HepG2 (cell line): ENCODE measurements at regions not wholly inside any gene's neighbourhood (a gene's known extent, or its start where the extent isn't known, plus 50 kb on each side); places are given as distances from the start of the nearest gene placed in this dataset.

Experiments used
- ATAC-seq: fragments of 200-7000 bp; cut with Tn5 transposase; 3 replicates; pipeline ENCODE4 v1.9.1; 2020; ENCODE audit warnings: mild to moderate bottlenecking, moderate library complexity
- BruUV-seq: library from RNA; stranded (reverse); fragments of 400-500 nt; replicated peaks from 2 replicates; lab custom pipeline; 2021; lab: Mats Ljungman, UMichigan
- CTCF ChIA-PET: fragments of 300-600 bp; formaldehyde crosslinking; extraction: SDS; loops from one replicate; lab custom pipeline; 2021; ENCODE audit warnings: low total read pairs, inconsistent platforms, low intra/inter-chr PET ratio; lab: Yijun Ruan, JAX
- POLR2A ChIA-PET: fragments of 350-600 bp; sonication (Branson Sonifier 250); formaldehyde crosslinking; loops from one replicate; lab custom pipeline; 2020; ENCODE audit warnings: antibody characterized with exemption, inconsistent platforms; lab: Yijun Ruan, JAX
- DNase-seq: peaks from one replicate; pipeline ENCODE4 v3.0.0-alpha.2; 2015; ENCODE audit warnings: low spot score
- FAIRE-seq: peaks from 3 replicates; lab custom pipeline; 2011; peaks lifted over from hg19 to GRCh38; lab: Jason Lieb, UNC
- H2AFZ ChIP-seq: one replicate; pipeline ENCODE4 v1.6.1; 2011; ENCODE audit warnings: low read length, inconsistent platforms
- H3K27ac ChIP-seq: fragments of 300-600 bp; 3 replicates; pipeline ENCODE4 v1.8.0; 2011; ENCODE audit warnings: mixed run types, mild to moderate bottlenecking, mixed read lengths, low read length, inconsistent platforms; ENCODE audit not compliant: insufficient read depth; ENCODE audit errors: extremely low read length
- H3K27me3 ChIP-seq, 2 experiments: fragments of 200-600 bp in 1 of 2; 2 replicates in 1 of 2; 3 replicates in 1 of 2; pipeline versions ENCODE4 v1.6.0 to v1.8.0; 2011; ENCODE audit warnings: low read length in 2 of 2, mild to moderate bottlenecking in 2 of 2, moderate library complexity in 2 of 2, inconsistent platforms in 1 of 2; ENCODE audit not compliant: insufficient read depth in 2 of 2, control insufficient read depth in 1 of 2
- H3K36me3 ChIP-seq, 2 experiments: fragments of 200-600 bp in 1 of 2; replicated peaks in 1 of 2; 2 replicates in 1 of 2; 3 replicates in 1 of 2; pipeline versions ENCODE4 v1.5.1 to v1.8.0; 2011; ENCODE audit warnings: low read length in 2 of 2, inconsistent platforms in 1 of 2; ENCODE audit not compliant: insufficient read depth in 2 of 2, control insufficient read depth in 1 of 2
- H3K4me1 ChIP-seq: 2 replicates; pipeline ENCODE4 v1.5.1; 2012; ENCODE audit warnings: low read length, inconsistent platforms; ENCODE audit not compliant: insufficient read depth
- H3K4me2 ChIP-seq: 2 replicates; pipeline ENCODE4 v1.6.0; 2011; ENCODE audit warnings: low read depth, low read length, inconsistent platforms
- H3K4me3 ChIP-seq, 3 experiments: fragments of 200-600 bp in 1 of 3; sonication (generic), shearing (Covaris generic) in 1 of 3; replicated peaks in 1 of 3; 2 replicates each; pipeline ENCODE4 v1.5.1; 2011 to 2016; ENCODE audit warnings: low read length in 3 of 3, inconsistent platforms in 2 of 3, low read depth in 2 of 3, mild to moderate bottlenecking in 2 of 3, control low read depth in 1 of 3, mixed read lengths in 1 of 3; ENCODE audit not compliant: insufficient read depth in 1 of 3
- H3K79me2 ChIP-seq: one replicate; pipeline ENCODE4 v1.6.1; 2011; ENCODE audit warnings: low read length, inconsistent platforms; ENCODE audit not compliant: insufficient read depth
- H3K9ac ChIP-seq: 2 replicates; pipeline ENCODE4 v1.6.0; 2011; ENCODE audit warnings: mild to moderate bottlenecking, low read depth, low read length, inconsistent platforms; ENCODE audit not compliant: insufficient read depth
- H3K9me3 ChIP-seq: 2 replicates; pipeline ENCODE4 v1.5.1; 2012; ENCODE audit warnings: mild to moderate bottlenecking, low read length
- H4K20me1 ChIP-seq: 2 replicates; pipeline ENCODE4 v1.6.0; 2011; ENCODE audit warnings: inconsistent platforms, mild to moderate bottlenecking, low read length, moderate library complexity; ENCODE audit not compliant: insufficient read depth
- ERF ChIP-seq: IDR thresholded peaks from 2 replicates; pipeline ENCODE4 v1.6.1; 2018; ENCODE audit warnings: missing biosample characterization, missing genetic modification reagents
- GATAD1 ChIP-seq: IDR thresholded peaks from 2 replicates; pipeline ENCODE4 v1.6.1; 2016; ENCODE audit warnings: missing genetic modification reagents, missing compliant biosample characterization
- WGBS: methylation state at CpG from one replicate; pipeline ENCODE4 v1.1.6; 2017; ENCODE audit warnings: low lambda C conversion rate; 5-methylcytosine and 5-hydroxymethylcytosine counted together
- in situ Hi-C: cut with HindIII; loops from 2 replicates; pipeline ENCODE4 v1.10.0; 2017; ENCODE audit warnings: low pct_unique_long_range_greater_than_20kb; ENCODE audit not compliant: extremely low pct_ligation_motif_present
- intact Hi-C: fragments of 100-400 bp; cut with micrococcal nuclease; formaldehyde crosslinking; loops from one replicate; pipeline ENCODE4 v1.10.0; 2022; ENCODE audit not compliant: unreplicated experiment
- TF ChIP-seq, protein P1 (sequence below): sonication (generic); formaldehyde crosslinking; IDR thresholded peaks from 2 replicates; pipeline ENCODE4 v1.5.0; 2020; ENCODE audit warnings: missing genetic modification reagents
- TF ChIP-seq, protein P2 (sequence below): IDR thresholded peaks from 2 replicates; pipeline ENCODE4 v1.6.1; 2016; ENCODE audit warnings: mild to moderate bottlenecking
- TF ChIP-seq, protein P3 (sequence below): sonication (generic); formaldehyde crosslinking; conservative IDR thresholded peaks from 2 replicates; pipeline ENCODE4 v1.4.0; 2020; ENCODE audit warnings: mild to moderate bottlenecking, missing genetic modification reagents, moderate library complexity
- TF ChIP-seq, protein P4 (sequence below), 2 experiments: IDR thresholded peaks; 2 replicates each; pipeline ENCODE4 v1.6.1; 2011 to 2012; ENCODE audit warnings: low read length in 2 of 2, borderline replicate concordance in 1 of 2, low read depth in 1 of 2, mild to moderate bottlenecking in 1 of 2, moderate library complexity in 1 of 2
- TF ChIP-seq, protein P5 (sequence below): sonication (generic); formaldehyde crosslinking; IDR thresholded peaks from 2 replicates; pipeline ENCODE4 v1.4.0; 2020; ENCODE audit warnings: mild to moderate bottlenecking, missing genetic modification reagents
- TF ChIP-seq, protein P6 (sequence below): sonication (generic); formaldehyde crosslinking; IDR thresholded peaks from 2 replicates; pipeline ENCODE4 v1.8.0; 2022; ENCODE audit warnings: missing genetic modification reagents, mild to moderate bottlenecking, moderate library complexity, borderline replicate concordance

DNA sequence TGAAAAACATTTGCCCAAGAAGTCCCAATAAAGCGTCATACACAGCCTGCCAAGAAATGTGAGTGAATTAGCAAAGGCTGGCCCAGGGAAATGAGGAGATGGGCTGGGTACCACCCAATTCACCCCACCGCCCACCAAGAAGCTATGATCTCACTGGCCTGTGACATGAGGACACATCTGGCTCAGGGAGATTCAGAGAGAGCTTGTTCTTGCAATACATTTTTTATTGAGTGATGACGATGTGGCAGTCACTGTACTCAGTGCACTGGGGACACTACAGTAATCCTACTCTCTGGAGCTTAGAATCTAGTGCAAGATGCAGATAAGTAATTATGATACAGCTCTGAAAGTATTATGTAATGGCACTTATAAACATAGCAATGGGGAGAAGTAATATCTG, 64.6 kb upstream of the IGFBP2 start (continued):
- TF ChIP-seq, protein P1, sequence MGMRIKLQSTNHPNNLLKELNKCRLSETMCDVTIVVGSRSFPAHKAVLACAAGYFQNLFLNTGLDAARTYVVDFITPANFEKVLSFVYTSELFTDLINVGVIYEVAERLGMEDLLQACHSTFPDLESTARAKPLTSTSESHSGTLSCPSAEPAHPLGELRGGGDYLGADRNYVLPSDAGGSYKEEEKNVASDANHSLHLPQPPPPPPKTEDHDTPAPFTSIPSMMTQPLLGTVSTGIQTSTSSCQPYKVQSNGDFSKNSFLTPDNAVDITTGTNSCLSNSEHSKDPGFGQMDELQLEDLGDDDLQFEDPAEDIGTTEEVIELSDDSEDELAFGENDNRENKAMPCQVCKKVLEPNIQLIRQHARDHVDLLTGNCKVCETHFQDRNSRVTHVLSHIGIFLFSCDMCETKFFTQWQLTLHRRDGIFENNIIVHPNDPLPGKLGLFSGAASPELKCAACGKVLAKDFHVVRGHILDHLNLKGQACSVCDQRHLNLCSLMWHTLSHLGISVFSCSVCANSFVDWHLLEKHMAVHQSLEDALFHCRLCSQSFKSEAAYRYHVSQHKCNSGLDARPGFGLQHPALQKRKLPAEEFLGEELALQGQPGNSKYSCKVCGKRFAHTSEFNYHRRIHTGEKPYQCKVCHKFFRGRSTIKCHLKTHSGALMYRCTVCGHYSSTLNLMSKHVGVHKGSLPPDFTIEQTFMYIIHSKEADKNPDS (CRISPR knock-in tag), result no peak

DNA sequence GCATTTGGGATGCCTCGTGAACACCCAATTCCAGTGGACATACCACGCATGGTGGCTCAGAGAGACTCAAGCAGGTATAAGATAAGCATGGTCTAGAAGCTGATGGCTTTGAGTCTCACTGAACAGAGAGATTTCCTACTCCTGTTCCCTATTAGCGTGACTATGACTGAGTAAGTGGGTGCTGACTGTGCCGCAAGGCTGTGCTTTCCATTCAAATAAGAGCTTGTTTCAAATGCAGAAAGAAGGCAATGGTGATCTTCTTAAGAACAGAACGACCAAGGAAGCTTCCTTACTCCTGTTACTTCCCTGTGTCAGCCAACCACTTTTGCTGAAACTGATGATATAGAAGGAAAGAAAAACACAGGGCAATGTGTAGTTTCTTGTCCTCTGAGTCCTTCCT, 63.5 kb upstream of the IGFBP2 start:
- Histone ChIP-seq H3K4me3 (no peak overlapping the region), H2AFZ (no peak overlapping the region), H3K27me3 (no peaks in the 10 kb centered on the region), H3K9me3 (no peaks in the 10 kb centered on the region), H4K20me1 (no peaks in the 10 kb centered on the region), H3K36me3 (no peaks in the 10 kb centered on the region), H3K4me1 (peaks cover 95% of the 10 kb centered on the region), H3K79me2 (no peaks in the 10 kb centered on the region), H3K27ac (no peak overlapping the region), H3K4me2 (no peak overlapping the region), H3K9ac (no peak overlapping the region)
- BruUV-seq, result no TSS peak
- in situ Hi-C loops (no loop called here), intact Hi-C loops (loop anchor here (2.0 to 5.0 kb wide), 3 partner anchors 51 to 98 kb away; no protein-coding TSS in a partner anchor)
- ATAC-seq, result no peak
- POLR2A ChIA-PET, result interaction anchor here (1.0 kb wide), 1 partner anchor 47 kb away, joined by 3 read pairs; no protein-coding TSS in a partner anchor
- 77% methylated on average over 5 of the region's 5 CpGs for WGBS
- no peak for FAIRE-seq
- no peak for DNase-seq
- CTCF ChIA-PET, result no interaction called here
- TF ChIP-seq, protein P2, sequence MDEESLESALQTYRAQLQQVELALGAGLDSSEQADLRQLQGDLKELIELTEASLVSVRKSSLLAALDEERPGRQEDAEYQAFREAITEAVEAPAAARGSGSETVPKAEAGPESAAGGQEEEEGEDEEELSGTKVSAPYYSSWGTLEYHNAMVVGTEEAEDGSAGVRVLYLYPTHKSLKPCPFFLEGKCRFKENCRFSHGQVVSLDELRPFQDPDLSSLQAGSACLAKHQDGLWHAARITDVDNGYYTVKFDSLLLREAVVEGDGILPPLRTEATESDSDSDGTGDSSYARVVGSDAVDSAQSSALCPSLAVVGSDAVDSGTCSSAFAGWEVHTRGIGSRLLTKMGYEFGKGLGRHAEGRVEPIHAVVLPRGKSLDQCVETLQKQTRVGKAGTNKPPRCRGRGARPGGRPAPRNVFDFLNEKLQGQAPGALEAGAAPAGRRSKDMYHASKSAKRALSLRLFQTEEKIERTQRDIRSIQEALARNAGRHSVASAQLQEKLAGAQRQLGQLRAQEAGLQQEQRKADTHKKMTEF (CRISPR knock-in tag), result no peak
- TF ChIP-seq GATAD1 (CRISPR knock-in tag), result no peak
- TF ChIP-seq, protein P3, sequence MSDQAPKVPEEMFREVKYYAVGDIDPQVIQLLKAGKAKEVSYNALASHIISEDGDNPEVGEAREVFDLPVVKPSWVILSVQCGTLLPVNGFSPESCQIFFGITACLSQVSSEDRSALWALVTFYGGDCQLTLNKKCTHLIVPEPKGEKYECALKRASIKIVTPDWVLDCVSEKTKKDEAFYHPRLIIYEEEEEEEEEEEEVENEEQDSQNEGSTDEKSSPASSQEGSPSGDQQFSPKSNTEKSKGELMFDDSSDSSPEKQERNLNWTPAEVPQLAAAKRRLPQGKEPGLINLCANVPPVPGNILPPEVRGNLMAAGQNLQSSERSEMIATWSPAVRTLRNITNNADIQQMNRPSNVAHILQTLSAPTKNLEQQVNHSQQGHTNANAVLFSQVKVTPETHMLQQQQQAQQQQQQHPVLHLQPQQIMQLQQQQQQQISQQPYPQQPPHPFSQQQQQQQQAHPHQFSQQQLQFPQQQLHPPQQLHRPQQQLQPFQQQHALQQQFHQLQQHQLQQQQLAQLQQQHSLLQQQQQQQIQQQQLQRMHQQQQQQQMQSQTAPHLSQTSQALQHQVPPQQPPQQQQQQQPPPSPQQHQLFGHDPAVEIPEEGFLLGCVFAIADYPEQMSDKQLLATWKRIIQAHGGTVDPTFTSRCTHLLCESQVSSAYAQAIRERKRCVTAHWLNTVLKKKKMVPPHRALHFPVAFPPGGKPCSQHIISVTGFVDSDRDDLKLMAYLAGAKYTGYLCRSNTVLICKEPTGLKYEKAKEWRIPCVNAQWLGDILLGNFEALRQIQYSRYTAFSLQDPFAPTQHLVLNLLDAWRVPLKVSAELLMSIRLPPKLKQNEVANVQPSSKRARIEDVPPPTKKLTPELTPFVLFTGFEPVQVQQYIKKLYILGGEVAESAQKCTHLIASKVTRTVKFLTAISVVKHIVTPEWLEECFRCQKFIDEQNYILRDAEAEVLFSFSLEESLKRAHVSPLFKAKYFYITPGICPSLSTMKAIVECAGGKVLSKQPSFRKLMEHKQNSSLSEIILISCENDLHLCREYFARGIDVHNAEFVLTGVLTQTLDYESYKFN (CRISPR knock-in tag), result 0 out of 2 replicates have a peak, but pooled peaks have one; percentile 6
- TF ChIP-seq, protein P4, sequence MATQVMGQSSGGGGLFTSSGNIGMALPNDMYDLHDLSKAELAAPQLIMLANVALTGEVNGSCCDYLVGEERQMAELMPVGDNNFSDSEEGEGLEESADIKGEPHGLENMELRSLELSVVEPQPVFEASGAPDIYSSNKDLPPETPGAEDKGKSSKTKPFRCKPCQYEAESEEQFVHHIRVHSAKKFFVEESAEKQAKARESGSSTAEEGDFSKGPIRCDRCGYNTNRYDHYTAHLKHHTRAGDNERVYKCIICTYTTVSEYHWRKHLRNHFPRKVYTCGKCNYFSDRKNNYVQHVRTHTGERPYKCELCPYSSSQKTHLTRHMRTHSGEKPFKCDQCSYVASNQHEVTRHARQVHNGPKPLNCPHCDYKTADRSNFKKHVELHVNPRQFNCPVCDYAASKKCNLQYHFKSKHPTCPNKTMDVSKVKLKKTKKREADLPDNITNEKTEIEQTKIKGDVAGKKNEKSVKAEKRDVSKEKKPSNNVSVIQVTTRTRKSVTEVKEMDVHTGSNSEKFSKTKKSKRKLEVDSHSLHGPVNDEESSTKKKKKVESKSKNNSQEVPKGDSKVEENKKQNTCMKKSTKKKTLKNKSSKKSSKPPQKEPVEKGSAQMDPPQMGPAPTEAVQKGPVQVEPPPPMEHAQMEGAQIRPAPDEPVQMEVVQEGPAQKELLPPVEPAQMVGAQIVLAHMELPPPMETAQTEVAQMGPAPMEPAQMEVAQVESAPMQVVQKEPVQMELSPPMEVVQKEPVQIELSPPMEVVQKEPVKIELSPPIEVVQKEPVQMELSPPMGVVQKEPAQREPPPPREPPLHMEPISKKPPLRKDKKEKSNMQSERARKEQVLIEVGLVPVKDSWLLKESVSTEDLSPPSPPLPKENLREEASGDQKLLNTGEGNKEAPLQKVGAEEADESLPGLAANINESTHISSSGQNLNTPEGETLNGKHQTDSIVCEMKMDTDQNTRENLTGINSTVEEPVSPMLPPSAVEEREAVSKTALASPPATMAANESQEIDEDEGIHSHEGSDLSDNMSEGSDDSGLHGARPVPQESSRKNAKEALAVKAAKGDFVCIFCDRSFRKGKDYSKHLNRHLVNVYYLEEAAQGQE (IDR thresholded peaks at IDR 0.05; ENCODE audit: borderline replicate concordance in 1 of 2, low read depth in 1 of 2, low read length in 2 of 2), result no peak
- 0 out of 2 replicates have a peak, but pooled peaks have one; percentile 31 for TF ChIP-seq ERF (CRISPR knock-in tag)
- TF ChIP-seq, protein P5, sequence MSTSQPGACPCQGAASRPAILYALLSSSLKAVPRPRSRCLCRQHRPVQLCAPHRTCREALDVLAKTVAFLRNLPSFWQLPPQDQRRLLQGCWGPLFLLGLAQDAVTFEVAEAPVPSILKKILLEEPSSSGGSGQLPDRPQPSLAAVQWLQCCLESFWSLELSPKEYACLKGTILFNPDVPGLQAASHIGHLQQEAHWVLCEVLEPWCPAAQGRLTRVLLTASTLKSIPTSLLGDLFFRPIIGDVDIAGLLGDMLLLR (CRISPR knock-in tag), result no peak
- TF ChIP-seq, protein P6, sequence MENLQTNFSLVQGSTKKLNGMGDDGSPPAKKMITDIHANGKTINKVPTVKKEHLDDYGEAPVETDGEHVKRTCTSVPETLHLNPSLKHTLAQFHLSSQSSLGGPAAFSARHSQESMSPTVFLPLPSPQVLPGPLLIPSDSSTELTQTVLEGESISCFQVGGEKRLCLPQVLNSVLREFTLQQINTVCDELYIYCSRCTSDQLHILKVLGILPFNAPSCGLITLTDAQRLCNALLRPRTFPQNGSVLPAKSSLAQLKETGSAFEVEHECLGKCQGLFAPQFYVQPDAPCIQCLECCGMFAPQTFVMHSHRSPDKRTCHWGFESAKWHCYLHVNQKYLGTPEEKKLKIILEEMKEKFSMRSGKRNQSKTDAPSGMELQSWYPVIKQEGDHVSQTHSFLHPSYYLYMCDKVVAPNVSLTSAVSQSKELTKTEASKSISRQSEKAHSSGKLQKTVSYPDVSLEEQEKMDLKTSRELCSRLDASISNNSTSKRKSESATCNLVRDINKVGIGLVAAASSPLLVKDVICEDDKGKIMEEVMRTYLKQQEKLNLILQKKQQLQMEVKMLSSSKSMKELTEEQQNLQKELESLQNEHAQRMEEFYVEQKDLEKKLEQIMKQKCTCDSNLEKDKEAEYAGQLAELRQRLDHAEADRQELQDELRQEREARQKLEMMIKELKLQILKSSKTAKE (CRISPR knock-in tag), result no peak
